Testis (tissue), 2 donors: ENCODE measurements at regions not wholly inside any gene's neighbourhood (a gene's known extent, or its start where the extent isn't known, plus 50 kb on each side); places are given as distances from the start of the nearest gene placed in this dataset.

Source experiments
- DNase-seq: peaks from one replicate; pipeline ENCODE4 v3.0.0-alpha.2; 2019
- H3K27ac ChIP-seq, 2 donors: fragments of 200-600 bp; sonication (generic); one replicate each; pipeline ENCODE4 v1.5.1; 2019
- H3K27me3 ChIP-seq: fragments of 200-600 bp; sonication (generic); one replicate; pipeline ENCODE4 v1.5.1; 2019
- H3K36me3 ChIP-seq: fragments of 200-600 bp; sonication (generic); one replicate; pipeline ENCODE4 v1.5.1; 2017; ENCODE audit warnings: low read depth; ENCODE audit errors: missing control alignments
- H3K4me1 ChIP-seq: fragments of 200-600 bp; sonication (generic); one replicate; pipeline ENCODE4 v1.5.1; 2019
- H3K4me3 ChIP-seq, 2 donors: fragments of 200-600 bp; sonication (generic); one replicate each; pipeline ENCODE4 v1.5.1; 2017 to 2019
- H3K9me3 ChIP-seq: fragments of 200-600 bp; sonication (generic); one replicate; pipeline ENCODE4 v1.5.1; 2017
- POLR2A ChIP-seq: fragments of 450-650 bp; IDR thresholded peaks from one replicate; pipeline ENCODE4 v1.6.1; 2017; ENCODE audit warnings: antibody characterized with exemption, mild to moderate bottlenecking, moderate library complexity
- WGBS, 2 donors: methylation state at CpG; one replicate each; pipeline ENCODE4 v1.1.5; 2018; 5-methylcytosine and 5-hydroxymethylcytosine counted together
- intact Hi-C: fragments of 100-400 bp; cut with DNase I; formaldehyde crosslinking; loops from one replicate; pipeline ENCODE4 v1.15.1; 2023; ENCODE audit warnings: low total_unique reads
- TF ChIP-seq, protein P1 (sequence below), 3 experiments: fragments of 450-650 bp in 2 of 3; fragments of 200-600 bp in 1 of 3; sonication (generic) in 1 of 3; IDR thresholded peaks; one replicate each; pipeline ENCODE4 v1.5.1; 2016 to 2019; ENCODE audit warnings: antibody characterized with exemption in 3 of 3, mild to moderate bottlenecking in 2 of 3, moderate library complexity in 1 of 3

DNA sequence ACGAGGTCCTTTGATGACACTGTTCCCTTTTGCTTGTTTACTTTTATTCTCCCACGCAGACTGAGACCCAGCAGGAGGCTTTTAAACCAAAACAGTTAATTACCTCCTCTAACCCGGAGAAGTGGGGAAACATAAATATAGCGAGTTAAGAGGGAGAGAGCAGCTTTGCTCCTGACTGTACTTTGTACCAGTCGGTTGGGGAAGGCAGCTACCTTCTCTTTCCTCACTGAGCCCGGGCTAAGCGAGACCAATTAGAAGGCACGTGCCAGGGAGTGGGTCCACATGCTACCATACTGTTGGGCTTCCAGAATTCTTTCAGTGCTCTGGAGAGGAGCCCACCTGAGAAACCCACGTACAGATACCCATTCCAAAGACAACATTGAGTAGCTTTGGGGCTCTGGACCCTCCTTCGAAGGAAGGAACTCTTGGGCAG, 124.2 kb downstream of the ZIC5 start:
- Histone ChIP-seq H3K4me3 (no peak overlapping the region), H3K4me1 (no peaks in the 10 kb centered on the region), H3K27ac (no peak overlapping the region), H3K9me3 (no peaks in the 10 kb centered on the region), H3K36me3 (no peaks in the 10 kb centered on the region), H3K27me3 (no peaks in the 10 kb centered on the region)
- intact Hi-C loops: no loop called here
- DNase-seq: no peak
- TF ChIP-seq, protein P1, sequence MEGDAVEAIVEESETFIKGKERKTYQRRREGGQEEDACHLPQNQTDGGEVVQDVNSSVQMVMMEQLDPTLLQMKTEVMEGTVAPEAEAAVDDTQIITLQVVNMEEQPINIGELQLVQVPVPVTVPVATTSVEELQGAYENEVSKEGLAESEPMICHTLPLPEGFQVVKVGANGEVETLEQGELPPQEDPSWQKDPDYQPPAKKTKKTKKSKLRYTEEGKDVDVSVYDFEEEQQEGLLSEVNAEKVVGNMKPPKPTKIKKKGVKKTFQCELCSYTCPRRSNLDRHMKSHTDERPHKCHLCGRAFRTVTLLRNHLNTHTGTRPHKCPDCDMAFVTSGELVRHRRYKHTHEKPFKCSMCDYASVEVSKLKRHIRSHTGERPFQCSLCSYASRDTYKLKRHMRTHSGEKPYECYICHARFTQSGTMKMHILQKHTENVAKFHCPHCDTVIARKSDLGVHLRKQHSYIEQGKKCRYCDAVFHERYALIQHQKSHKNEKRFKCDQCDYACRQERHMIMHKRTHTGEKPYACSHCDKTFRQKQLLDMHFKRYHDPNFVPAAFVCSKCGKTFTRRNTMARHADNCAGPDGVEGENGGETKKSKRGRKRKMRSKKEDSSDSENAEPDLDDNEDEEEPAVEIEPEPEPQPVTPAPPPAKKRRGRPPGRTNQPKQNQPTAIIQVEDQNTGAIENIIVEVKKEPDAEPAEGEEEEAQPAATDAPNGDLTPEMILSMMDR (IDR thresholded peaks at IDR 0.05): no peak
- no peak for TF ChIP-seq POLR2A
- 70 to 80% methylated on average over 10 of the region's 10 CpGs for WGBS, 2 donors

DNA sequence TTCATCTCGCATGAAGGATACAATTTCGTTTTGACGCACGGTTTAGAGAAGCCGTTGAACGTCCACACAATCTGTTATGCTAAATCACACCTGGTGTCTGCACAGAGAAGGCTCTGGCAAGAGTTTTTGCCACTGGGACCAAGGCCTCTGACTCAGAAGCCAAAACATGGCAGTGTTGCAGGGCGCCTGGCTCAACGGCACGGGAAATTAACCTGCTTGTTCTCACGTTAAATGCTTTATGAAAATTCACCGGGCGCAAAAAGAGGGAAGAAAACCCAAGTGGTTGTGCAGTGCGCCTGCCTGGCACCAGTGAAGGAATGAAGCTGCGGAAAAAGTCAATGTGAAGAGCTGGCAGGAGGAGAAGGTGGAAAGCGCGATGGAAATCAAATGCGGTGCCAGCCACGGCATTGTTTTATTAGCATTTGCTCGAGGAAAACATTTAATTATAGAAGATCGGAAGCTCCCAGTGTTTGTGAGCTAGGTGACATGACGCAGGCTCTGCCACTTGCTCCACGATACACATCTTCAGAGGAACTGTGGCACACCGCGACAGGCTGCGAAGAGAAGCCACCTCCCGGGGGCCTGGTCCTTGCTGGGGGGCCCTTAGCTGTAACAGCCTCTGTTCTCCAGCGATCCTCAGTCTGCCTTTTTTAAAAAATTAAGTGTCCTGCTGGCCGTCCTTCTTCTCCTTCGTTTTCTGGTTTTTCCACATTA, 126.2 kb downstream of the ZIC5 start:
- H3K27ac ChIP-seq: no peak overlapping the region
- H3K36me3 ChIP-seq: no peaks in the 10 kb centered on the region
- TF ChIP-seq, protein P1 (IDR thresholded peaks at IDR 0.05): no peak
- TF ChIP-seq POLR2A: no peak
- intact Hi-C loops: no loop called here
- H3K4me1 ChIP-seq: no peaks in the 10 kb centered on the region
- 84 to 89% methylated on average over 29 of the region's 29 CpGs for WGBS, 2 donors
- no peak for DNase-seq
- H3K9me3 ChIP-seq: no peaks in the 10 kb centered on the region
- H3K4me3 ChIP-seq: no peak overlapping the region
- H3K27me3 ChIP-seq: no peaks in the 10 kb centered on the region

DNA sequence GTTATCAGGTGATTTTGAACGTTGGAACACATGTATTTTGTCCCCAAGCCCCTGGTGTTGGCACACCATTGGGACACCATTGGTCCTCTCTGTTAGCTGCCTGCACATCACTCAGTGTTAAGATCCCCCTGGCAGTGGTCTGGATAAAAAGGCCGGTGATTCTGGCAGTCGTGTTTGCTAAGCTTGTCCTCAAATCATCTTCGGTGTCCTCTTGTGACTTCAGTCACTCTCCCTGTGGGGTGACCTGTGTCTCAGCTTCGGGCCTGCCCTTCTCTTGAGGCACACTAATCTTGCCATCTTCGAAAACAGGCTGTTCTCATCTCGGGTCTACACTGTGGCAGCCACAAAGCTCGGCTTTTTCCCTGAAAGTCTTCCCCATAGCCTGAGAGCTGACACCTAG, 127.1 kb downstream of the ZIC5 start:
- TF ChIP-seq, protein P1 (IDR thresholded peaks at IDR 0.05): no peak
- no peaks in the 10 kb centered on the region for H3K36me3 ChIP-seq
- intact Hi-C loops: no loop called here
- DNase-seq: no peak
- no peaks in the 10 kb centered on the region for H3K4me1 ChIP-seq
- WGBS, 2 donors: 79 to 81% methylated on average over 8 of the region's 8 CpGs
- no peak overlapping the region for H3K4me3 ChIP-seq
- no peaks in the 10 kb centered on the region for H3K27me3 ChIP-seq
- H3K9me3 ChIP-seq: no peaks in the 10 kb centered on the region
- no peak overlapping the region for H3K27ac ChIP-seq

DNA sequence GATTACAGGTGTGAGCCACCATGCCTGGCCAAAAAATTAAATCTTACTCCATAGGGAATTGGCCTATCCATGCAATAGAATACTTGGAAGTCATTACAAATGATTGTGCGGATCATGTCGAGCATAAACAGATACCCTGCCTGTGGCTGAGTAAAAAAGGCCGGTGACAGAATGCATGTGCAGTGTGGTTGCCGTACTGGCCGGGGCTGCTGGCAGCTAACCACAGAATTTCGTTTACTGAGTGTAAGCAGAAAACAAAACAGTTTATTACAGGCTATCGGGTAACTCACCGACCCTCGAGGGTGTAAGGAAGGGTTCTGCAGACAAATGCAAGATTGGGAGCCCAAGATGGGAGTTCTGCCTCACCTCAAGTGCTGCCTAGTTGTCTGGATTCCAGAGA, 127.7 kb downstream of the ZIC5 start:
- DNase-seq: no peak
- Histone ChIP-seq H3K9me3 (no peaks in the 10 kb centered on the region), H3K4me1 (no peaks in the 10 kb centered on the region), H3K27me3 (no peaks in the 10 kb centered on the region), H3K27ac (no peak overlapping the region), H3K4me3 (no peak overlapping the region), H3K36me3 (no peaks in the 10 kb centered on the region)
- intact Hi-C loops: no loop called here
- 90 to 91% methylated on average over 9 of the region's 9 CpGs for WGBS, 2 donors
- TF ChIP-seq, protein P1 (IDR thresholded peaks at IDR 0.05): no peak
- no peak for TF ChIP-seq POLR2A

DNA sequence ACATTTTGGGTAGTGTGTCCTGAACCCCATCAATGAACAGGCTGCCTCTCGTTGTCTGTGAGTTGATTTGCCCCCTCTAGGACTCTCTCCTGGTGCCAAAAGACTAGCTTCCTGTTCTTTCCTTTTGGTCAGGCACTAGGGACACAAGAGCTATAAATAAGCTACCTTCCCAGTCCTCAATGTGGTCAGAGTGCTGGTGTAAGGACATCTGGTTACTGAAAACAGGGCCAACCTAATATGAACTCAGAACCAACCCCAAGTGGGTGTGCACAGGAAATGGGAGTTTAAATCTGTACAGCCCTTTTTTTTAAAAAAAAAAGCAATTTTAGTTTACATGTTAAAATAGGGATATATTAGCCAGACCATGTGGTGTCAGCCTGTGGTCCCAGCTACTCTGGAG, 129.2 kb downstream of the ZIC5 start:
- DNase-seq: no peak
- intact Hi-C loops: no loop called here
- no peaks in the 10 kb centered on the region for H3K4me1 ChIP-seq
- no peaks in the 10 kb centered on the region for H3K27me3 ChIP-seq
- no peak overlapping the region for H3K4me3 ChIP-seq
- 36 to 44% methylated on average over 1 of the region's 1 CpG for WGBS, 2 donors
- TF ChIP-seq, protein P1 (IDR thresholded peaks at IDR 0.05): no peak
- TF ChIP-seq POLR2A: no peak
- no peak overlapping the region for H3K27ac ChIP-seq
- H3K9me3 ChIP-seq: no peaks in the 10 kb centered on the region
- no peaks in the 10 kb centered on the region for H3K36me3 ChIP-seq
